Endothelial cell of umbilical vein (primary cell): ENCODE measurements at regions not wholly inside any gene's neighbourhood (a gene's known extent, or its start where the extent isn't known, plus 50 kb on each side); places are given as distances from the start of the nearest gene placed in this dataset.

Source experiments
- BruUV-seq: library from RNA; stranded (reverse); fragments of 400-500 nt; replicated peaks from 2 replicates; lab custom pipeline; 2021; lab: Mats Ljungman, UMichigan
- CTCF ChIA-PET: fragments of 300-600, 350-600 bp; sonication (Branson Sonifier 250); formaldehyde crosslinking; loops from one replicate; lab custom pipeline; 2021; ENCODE audit warnings: antibody characterized with exemption, inconsistent platforms; lab: Charles Lee
- POLR2A ChIA-PET: fragments of 300-600, 350-600 bp; sonication (Branson Sonifier 250); formaldehyde crosslinking; loops from one replicate; lab custom pipeline; 2021; ENCODE audit warnings: antibody characterized with exemption, inconsistent platforms; lab: Charles Lee
- DNase-seq: peaks from one replicate; pipeline ENCODE4 v3.0.0-alpha.2; 2011; ENCODE audit warnings: low read depth, low spot score
- FAIRE-seq: peaks from 2 replicates; lab custom pipeline; 2011; peaks lifted over from hg19 to GRCh38; lab: Jason Lieb, UNC
- H2AFZ ChIP-seq: 2 replicates; pipeline ENCODE4 v1.6.0; 2012; ENCODE audit warnings: low read depth, low read length, control low read depth, inconsistent platforms
- H3K27ac ChIP-seq: 2 replicates; pipeline ENCODE4 v1.5.1; 2011; ENCODE audit warnings: low read depth, mild to moderate bottlenecking, control low read depth, low read length, moderate library complexity; ENCODE audit not compliant: insufficient read depth
- H3K27me3 ChIP-seq, 2 experiments: 2 replicates each; pipeline versions ENCODE4 v1.6.0 to v1.6.1; 2011; ENCODE audit warnings: low read length in 2 of 2, mixed read lengths in 1 of 2; ENCODE audit not compliant: control insufficient read depth in 2 of 2, insufficient read depth in 2 of 2
- H3K36me3 ChIP-seq, 2 experiments: 2 replicates in 1 of 2; 3 replicates in 1 of 2; pipeline ENCODE4 v1.5.1; 2011; ENCODE audit warnings: low read length in 2 of 2, mild to moderate bottlenecking in 1 of 2, moderate library complexity in 1 of 2; ENCODE audit not compliant: control insufficient read depth in 2 of 2, insufficient read depth in 2 of 2; ENCODE audit errors: extremely low read depth in 1 of 2
- H3K4me1 ChIP-seq: 3 replicates; pipeline ENCODE4 v1.5.1; 2011; ENCODE audit warnings: mild to moderate bottlenecking, low read length; ENCODE audit not compliant: control insufficient read depth, insufficient read depth; ENCODE audit errors: extremely low read depth
- H3K4me2 ChIP-seq: 2 replicates; pipeline ENCODE4 v1.6.1; 2011; ENCODE audit warnings: low read length, control low read depth, mixed read lengths; ENCODE audit not compliant: insufficient read depth
- H3K4me3 ChIP-seq, 3 experiments: fragments of 200-600 bp in 1 of 3; sonication (generic), shearing (Covaris generic) in 1 of 3; replicated peaks in 1 of 3; 2 replicates each; pipeline ENCODE4 v1.5.1; 2011 to 2016; ENCODE audit warnings: control low read depth in 3 of 3, low read length in 3 of 3, mild to moderate bottlenecking in 2 of 3, inconsistent platforms in 1 of 3, low read depth in 1 of 3, moderate library complexity in 1 of 3; ENCODE audit not compliant: insufficient read depth in 1 of 3
- H3K79me2 ChIP-seq: 2 replicates; pipeline ENCODE4 v1.6.0; 2012; ENCODE audit warnings: low read length, inconsistent platforms; ENCODE audit not compliant: control insufficient read depth, insufficient read depth
- H3K9ac ChIP-seq: replicated peaks from 2 replicates; pipeline ENCODE3; 2011; ENCODE audit warnings: low read length, control low read depth; ENCODE audit not compliant: insufficient read depth; ENCODE audit errors: extremely low read depth
- H3K9me1 ChIP-seq: replicated peaks from 3 replicates; pipeline ENCODE4 v1.6.0; 2011; ENCODE audit warnings: mild to moderate bottlenecking, low read length; ENCODE audit not compliant: control insufficient read depth, insufficient read depth; ENCODE audit errors: extremely low read depth
- H3K9me3 ChIP-seq: replicated peaks from 2 replicates; pipeline ENCODE4 v1.5.1; 2012; ENCODE audit warnings: low read length, inconsistent platforms; ENCODE audit not compliant: control insufficient read depth, insufficient read depth
- H4K20me1 ChIP-seq: replicated peaks from 2 replicates; pipeline ENCODE3; 2011; ENCODE audit warnings: mild to moderate bottlenecking, low read length; ENCODE audit not compliant: control insufficient read depth, insufficient read depth; ENCODE audit errors: extremely low read depth
- CTCF ChIP-seq, 2 donors: IDR thresholded peaks; 1 replicate in 1 of 2; 2 replicates in 1 of 2; pipeline ENCODE4 v1.5.1; 2011; ENCODE audit warnings: low read length in 2 of 2, mild to moderate bottlenecking in 2 of 2, moderate library complexity in 2 of 2, control low read depth in 1 of 2, inconsistent platforms in 1 of 2, low read depth in 1 of 2; ENCODE audit not compliant: insufficient read depth in 1 of 2; ENCODE audit errors: extremely low read depth in 1 of 2
- EZH2 ChIP-seq: IDR thresholded peaks from 2 replicates; pipeline ENCODE4 v1.6.1; 2012; ENCODE audit warnings: borderline replicate concordance, low read depth, mild to moderate bottlenecking, moderate library complexity, low read length, inconsistent platforms; ENCODE audit not compliant: severe bottlenecking
- FOS ChIP-seq: IDR thresholded peaks from 2 replicates; pipeline ENCODE4 v1.6.1; 2011; ENCODE audit warnings: mild to moderate bottlenecking, low read length, moderate library complexity, borderline replicate concordance; ENCODE audit not compliant: insufficient read depth
- GATA2 ChIP-seq: IDR thresholded peaks from 2 replicates; pipeline ENCODE4 v1.7.0; 2011; ENCODE audit warnings: low read depth, mild to moderate bottlenecking, moderate library complexity, mixed read lengths, low read length; ENCODE audit not compliant: insufficient read length, insufficient read depth
- JUN ChIP-seq: IDR thresholded peaks from 2 replicates; pipeline ENCODE4 v1.6.1; 2011; ENCODE audit warnings: borderline replicate concordance, low read depth; ENCODE audit not compliant: insufficient read length, insufficient read depth
- MAX ChIP-seq: IDR thresholded peaks from 2 replicates; pipeline ENCODE4 v1.6.1; 2011; ENCODE audit not compliant: insufficient read depth, insufficient read length
- MYC ChIP-seq: IDR thresholded peaks from one replicate; pipeline ENCODE4 v1.6.1; 2011; ENCODE audit warnings: mild to moderate bottlenecking, low read depth, low read length
- POLR2A ChIP-seq: IDR thresholded peaks from 2 replicates; pipeline ENCODE4 v1.6.1; 2012; ENCODE audit warnings: low read depth, mild to moderate bottlenecking, control low read depth, low read length
- POLR2AphosphoS5 ChIP-seq: IDR thresholded peaks from 2 replicates; pipeline ENCODE4 v1.6.1; 2012; ENCODE audit warnings: low read depth, mild to moderate bottlenecking, control low read depth, low read length, moderate library complexity; ENCODE audit not compliant: insufficient read depth
- dilution Hi-C: fragments of 300-500 bp; cut with MboI; formaldehyde crosslinking; loops from one replicate; pipeline ENCODE4 v1.15.0; 2019; ENCODE audit warnings: low sequenced_read_pairs; ENCODE audit not compliant: extremely low pct_ligation_motif_present
- intact Hi-C: fragments of 100-400 bp; cut with micrococcal nuclease; formaldehyde crosslinking; loops from one replicate; pipeline ENCODE4 v1.10.0; 2022

GRCh38 chr16:85504242-85504641, 108.9 kb upstream of the GSE1 start:
- H3K4me3 ChIP-seq = no peak overlapping the region
- no peaks in the 10 kb centered on the region for H3K9me3 ChIP-seq
- dilution Hi-C loops (no loop called here), intact Hi-C loops (no loop called here)
- no peak overlapping the region for H3K27ac ChIP-seq
- no TSS peak for BruUV-seq
- H3K4me1 ChIP-seq = no peaks in the 10 kb centered on the region
- no peak for TF ChIP-seq POLR2AphosphoS5
- no peak for TF ChIP-seq JUN
- no peak overlapping the region for H3K4me2 ChIP-seq
- ChIA-PET CTCF (no interaction called here), POLR2A (no interaction called here)
- H3K36me3 ChIP-seq = no peaks in the 10 kb centered on the region
- H3K9me1 ChIP-seq = no peaks in the 10 kb centered on the region
- H2AFZ ChIP-seq = no peak overlapping the region
- H3K27me3 ChIP-seq = no peaks in the 10 kb centered on the region
- FAIRE-seq = no peak
- H3K79me2 ChIP-seq = no peaks in the 10 kb centered on the region
- H4K20me1 ChIP-seq = no peaks in the 10 kb centered on the region
- DNase-seq = no peak
- no peak overlapping the region for H3K9ac ChIP-seq

- no peaks in the 10 kb centered on the region for H4K20me1 ChIP-seq
- no peaks in the 10 kb centered on the region for H3K9me1 ChIP-seq
- no peak overlapping the region for H3K27ac ChIP-seq
- H3K36me3 ChIP-seq = no peaks in the 10 kb centered on the region
- no peaks in the 10 kb centered on the region for H3K9me3 ChIP-seq
- no peak overlapping the region for H3K4me2 ChIP-seq
- BruUV-seq = no TSS peak
- no peaks in the 10 kb centered on the region for H3K79me2 ChIP-seq
- no peak for TF ChIP-seq GATA2
- TF ChIP-seq MAX = no peak
- no peak for TF ChIP-seq EZH2
- TF ChIP-seq CTCF (IDR thresholded peaks at IDR 0.05; ENCODE audit: extremely low read depth in 1 of 2, insufficient read depth in 1 of 2, low read depth in 1 of 2, low read length in 2 of 2) = no peak
- no peak for TF ChIP-seq JUN
- no peak for TF ChIP-seq POLR2AphosphoS5
- no peak for TF ChIP-seq POLR2A
- no peak for TF ChIP-seq FOS
- TF ChIP-seq MYC = no peak
- no peak overlapping the region for H3K9ac ChIP-seq
- H2AFZ ChIP-seq = no peak overlapping the region
- H3K4me3 ChIP-seq = no peak overlapping the region
- intact Hi-C loops = no loop called here
- dilution Hi-C loops = no loop called here
- no peak for FAIRE-seq
- CTCF ChIA-PET = interaction anchor here (1.0 to 1.2 kb wide), 2 partner anchors 11 to 19 kb away, joined by 3 read pairs; no protein-coding TSS in a partner anchor
- H3K27me3 ChIP-seq = no peaks in the 10 kb centered on the region
- H3K4me1 ChIP-seq = no peaks in the 10 kb centered on the region
- POLR2A ChIA-PET = no interaction called here
- no peak for DNase-seq
These were observed 107.1 kb upstream of the GSE1 start for GRCh38 chr16:85505794-85506634.
